ENCODE measurements at regions not wholly inside any gene's neighbourhood (a gene's known extent, or its start where the extent isn't known, plus 50 kb on each side); places are given as distances from the start of the nearest gene placed in this dataset.

DNA sequence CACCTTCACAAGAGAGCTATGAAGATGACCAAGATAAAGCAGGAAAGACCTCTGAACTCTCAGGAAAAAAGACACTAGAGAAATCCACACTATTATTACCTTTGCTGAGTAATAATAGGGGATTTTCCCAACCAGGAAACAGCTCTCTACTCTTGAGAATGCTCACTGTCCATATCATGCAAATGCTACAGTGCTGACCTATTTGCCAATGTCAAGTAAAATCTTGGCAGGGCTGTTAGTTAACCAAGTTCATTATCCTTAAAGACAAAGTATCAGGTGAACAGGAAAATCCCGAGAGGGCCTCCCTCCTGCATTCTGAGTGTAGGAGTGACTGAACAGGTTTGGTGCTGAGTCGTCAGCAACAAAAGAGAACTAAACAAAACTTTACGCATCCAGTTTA lies 306.6 kb downstream of the ACTL7B start:
- H3K9me3 ChIP-seq, result no peaks in the 10 kb centered on the region
- TF ChIP-seq, protein P1, sequence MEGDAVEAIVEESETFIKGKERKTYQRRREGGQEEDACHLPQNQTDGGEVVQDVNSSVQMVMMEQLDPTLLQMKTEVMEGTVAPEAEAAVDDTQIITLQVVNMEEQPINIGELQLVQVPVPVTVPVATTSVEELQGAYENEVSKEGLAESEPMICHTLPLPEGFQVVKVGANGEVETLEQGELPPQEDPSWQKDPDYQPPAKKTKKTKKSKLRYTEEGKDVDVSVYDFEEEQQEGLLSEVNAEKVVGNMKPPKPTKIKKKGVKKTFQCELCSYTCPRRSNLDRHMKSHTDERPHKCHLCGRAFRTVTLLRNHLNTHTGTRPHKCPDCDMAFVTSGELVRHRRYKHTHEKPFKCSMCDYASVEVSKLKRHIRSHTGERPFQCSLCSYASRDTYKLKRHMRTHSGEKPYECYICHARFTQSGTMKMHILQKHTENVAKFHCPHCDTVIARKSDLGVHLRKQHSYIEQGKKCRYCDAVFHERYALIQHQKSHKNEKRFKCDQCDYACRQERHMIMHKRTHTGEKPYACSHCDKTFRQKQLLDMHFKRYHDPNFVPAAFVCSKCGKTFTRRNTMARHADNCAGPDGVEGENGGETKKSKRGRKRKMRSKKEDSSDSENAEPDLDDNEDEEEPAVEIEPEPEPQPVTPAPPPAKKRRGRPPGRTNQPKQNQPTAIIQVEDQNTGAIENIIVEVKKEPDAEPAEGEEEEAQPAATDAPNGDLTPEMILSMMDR (IDR thresholded peaks at IDR 0.05), result no peak
- no peak overlapping the region for H3K4me3 ChIP-seq
- H3K27me3 ChIP-seq, result no peaks in the 10 kb centered on the region
- H3K36me3 ChIP-seq, result no peaks in the 10 kb centered on the region
- H3K9ac ChIP-seq (ENCODE audit: low read depth in 2 of 2, low read length in 2 of 2), result no peak overlapping the region
- intact Hi-C loops (cut with DNase I), result no loop called here
- H3K4me1 ChIP-seq, result no peaks in the 10 kb centered on the region
- no peak for DNase-seq
- no peak overlapping the region for H3K27ac ChIP-seq

DNA sequence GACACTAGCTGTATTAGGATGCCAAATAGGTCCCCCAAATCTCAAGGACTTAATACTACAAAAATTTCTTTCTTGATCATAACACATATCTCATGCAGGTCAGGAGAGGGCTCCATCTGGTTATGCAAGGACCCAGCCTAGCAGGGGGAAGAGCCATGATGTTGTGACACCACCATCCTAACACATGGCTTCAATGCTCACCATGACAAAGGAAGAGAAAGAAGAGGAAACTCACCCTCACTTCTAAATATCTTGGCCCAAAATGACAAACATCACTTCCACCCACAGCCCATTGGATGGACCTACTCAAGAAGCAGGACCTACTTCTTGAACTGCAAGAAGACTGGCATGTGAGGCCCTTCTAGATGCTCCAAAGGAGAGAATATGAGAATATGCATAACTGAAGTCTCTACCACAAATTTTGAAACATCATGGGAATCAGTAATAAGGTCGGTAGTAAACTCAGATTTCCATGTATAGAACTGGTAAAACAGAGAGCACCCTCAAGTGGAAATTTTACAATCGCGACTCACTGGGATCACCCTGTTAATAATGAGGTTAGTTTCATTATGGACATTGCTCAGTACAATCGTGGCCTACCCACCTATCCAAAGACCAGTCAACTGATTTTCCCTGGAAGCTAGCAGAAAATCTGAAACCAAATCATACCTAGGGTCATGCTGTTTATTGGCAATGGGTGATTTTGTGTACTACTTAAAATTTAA lies 308.2 kb downstream of the ACTL7B start:
- DNase-seq, result no peak
- H3K4me3 ChIP-seq, result no peak overlapping the region
- intact Hi-C loops (cut with DNase I), result no loop called here
- no peak overlapping the region for H3K27ac ChIP-seq
- TF ChIP-seq, protein P1 (IDR thresholded peaks at IDR 0.05), result no peak
- no peak overlapping the region for H3K9ac ChIP-seq (ENCODE audit: low read depth in 2 of 2, low read length in 2 of 2)
- H3K27me3 ChIP-seq, result no peaks in the 10 kb centered on the region
- H3K9me3 ChIP-seq, result no peaks in the 10 kb centered on the region
- H3K36me3 ChIP-seq, result no peaks in the 10 kb centered on the region
- H3K4me1 ChIP-seq, result no peaks in the 10 kb centered on the region

DNA sequence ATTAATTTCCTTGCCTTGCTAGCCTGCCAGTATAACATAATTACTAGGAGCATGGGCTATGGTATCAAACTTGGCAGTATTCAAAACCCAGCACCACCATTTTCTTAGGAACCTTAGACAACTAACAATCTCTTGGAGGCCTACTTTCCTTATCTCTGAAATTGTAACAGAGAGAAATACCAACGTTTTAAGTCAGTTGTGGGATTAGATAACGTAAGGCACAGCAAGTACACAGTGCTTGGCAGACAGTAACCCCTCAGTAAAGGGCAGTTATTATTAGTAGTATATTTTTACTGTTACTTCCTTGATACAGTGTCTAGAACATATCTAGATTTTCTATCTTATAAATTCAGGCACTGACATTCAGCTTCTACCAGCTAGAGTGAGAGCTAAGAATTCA lies 309.6 kb downstream of the ACTL7B start:
- Histone ChIP-seq H3K27ac (no peak overlapping the region), H3K27me3 (no peaks in the 10 kb centered on the region), H3K9ac (ENCODE audit: low read depth in 2 of 2, low read length in 2 of 2) (no peak overlapping the region), H3K4me1 (no peaks in the 10 kb centered on the region), H3K36me3 (no peaks in the 10 kb centered on the region), H3K9me3 (no peaks in the 10 kb centered on the region), H3K4me3 (no peak overlapping the region)
- TF ChIP-seq, protein P1 (IDR thresholded peaks at IDR 0.05), result no peak
- intact Hi-C loops (cut with DNase I), result no loop called here
- no peak for DNase-seq

DNA sequence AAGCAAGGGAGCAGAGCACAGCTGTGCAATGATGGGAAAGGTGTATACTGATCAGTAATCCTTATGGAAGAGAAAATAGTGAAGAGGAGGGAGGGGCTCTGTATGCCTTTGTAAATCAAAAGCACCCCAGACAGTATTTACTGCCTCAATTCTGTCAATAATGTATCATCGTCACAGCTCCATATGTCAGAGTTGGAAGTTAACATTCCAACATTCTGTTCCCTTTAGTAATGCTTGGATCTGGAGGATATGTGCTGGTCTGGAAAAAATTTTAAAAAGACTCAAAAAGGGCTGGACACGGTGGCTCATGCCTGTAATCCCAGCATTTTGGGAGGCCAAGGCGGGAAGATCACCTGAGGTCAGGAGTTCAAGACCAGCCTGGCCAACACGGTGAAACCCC lies 310.4 kb downstream of the ACTL7B start:
- Histone ChIP-seq H3K4me3 (no peak overlapping the region), H3K27ac (no peak overlapping the region), H3K9me3 (no peaks in the 10 kb centered on the region), H3K9ac (ENCODE audit: low read depth in 2 of 2, low read length in 2 of 2) (no peak overlapping the region), H3K36me3 (no peaks in the 10 kb centered on the region), H3K4me1 (no peaks in the 10 kb centered on the region), H3K27me3 (no peaks in the 10 kb centered on the region)
- TF ChIP-seq, protein P1 (IDR thresholded peaks at IDR 0.05), result no peak
- intact Hi-C loops (cut with DNase I), result no loop called here
- DNase-seq, result no peak

DNA sequence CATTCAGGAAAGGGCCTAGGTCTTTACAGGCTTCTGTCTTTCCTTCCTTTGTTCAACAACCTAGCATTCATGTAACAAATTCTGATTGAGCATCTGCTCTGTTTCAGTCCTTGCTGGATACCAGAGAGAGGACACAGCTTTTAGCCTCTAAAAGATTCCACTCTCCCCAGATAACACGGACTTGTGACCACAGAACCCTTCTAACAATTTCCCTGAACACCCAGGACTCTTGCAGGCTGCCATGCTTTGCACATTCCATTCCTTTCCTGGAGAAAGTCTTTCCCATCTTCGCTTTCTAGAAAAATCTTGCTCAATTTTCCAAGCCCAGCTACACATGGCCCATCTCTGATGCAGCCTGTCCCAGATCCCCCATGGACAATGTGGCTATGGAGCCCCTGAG lies 310.9 kb downstream of the ACTL7B start:
- no peaks in the 10 kb centered on the region for H3K27me3 ChIP-seq
- no peaks in the 10 kb centered on the region for H3K36me3 ChIP-seq
- H3K4me3 ChIP-seq, result no peak overlapping the region
- H3K9me3 ChIP-seq, result no peaks in the 10 kb centered on the region
- no peak overlapping the region for H3K9ac ChIP-seq (ENCODE audit: low read depth in 2 of 2, low read length in 2 of 2)
- H3K27ac ChIP-seq, result no peak overlapping the region
- DNase-seq, result no peak
- TF ChIP-seq, protein P1 (IDR thresholded peaks at IDR 0.05), result no peak
- no peaks in the 10 kb centered on the region for H3K4me1 ChIP-seq
- intact Hi-C loops (cut with DNase I), result no loop called here
